ENCODE measurements at regions not wholly inside any gene's neighbourhood (a gene's known extent, or its start where the extent isn't known, plus 50 kb on each side); places are given as distances from the start of the nearest gene placed in this dataset.

GRCh38 chr6:50610562-50610961 lies 102.8 kb upstream of the TFAP2D start:
- TF ChIP-seq POLR2A (IDR thresholded peaks at IDR 0.05) (no peak), CTCF (IDR thresholded peaks at IDR 0.05) (no peak)

Measured in heart left ventricle (tissue), 13 donors.